HG03097 (cell line): ENCODE measurements at regions not wholly inside any gene's neighbourhood (a gene's known extent, or its start where the extent isn't known, plus 50 kb on each side); places are given as distances from the start of the nearest gene placed in this dataset.
A peak's percentile ranks its signal among the peaks of the same experiment; 100 is the strongest.

Experiments
- ATAC-seq: cut with Tn5 transposase; IDR thresholded peaks from one replicate; pipeline ENCODE4 v1.9.1; 2021; ENCODE audit not compliant: unreplicated experiment, low FRiP score

GRCh38 chr6:83792846-83793245, 60.3 kb upstream of the RIPPLY2 start:
- no peak for ATAC-seq

DNA sequence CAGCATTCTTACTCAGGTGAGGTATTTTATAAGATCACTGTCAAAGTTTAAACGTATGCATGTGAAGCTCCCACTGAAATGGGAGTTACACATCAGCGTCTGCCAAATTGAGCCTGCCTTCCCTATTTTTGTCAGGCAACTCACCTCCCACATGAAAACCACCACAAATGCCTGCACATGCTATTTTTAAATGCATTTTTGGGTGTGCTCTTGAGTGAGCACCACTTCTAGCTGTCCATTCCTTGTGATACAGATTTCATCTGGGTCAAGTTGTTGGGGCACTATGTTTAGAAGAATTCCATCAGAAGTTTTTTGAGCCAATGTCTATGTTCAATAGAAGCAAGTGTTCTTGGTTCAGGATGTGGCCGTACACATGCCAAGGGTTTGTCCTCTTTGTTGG, 71.7 kb upstream of the RIPPLY2 start:
- no peak for ATAC-seq

DNA sequence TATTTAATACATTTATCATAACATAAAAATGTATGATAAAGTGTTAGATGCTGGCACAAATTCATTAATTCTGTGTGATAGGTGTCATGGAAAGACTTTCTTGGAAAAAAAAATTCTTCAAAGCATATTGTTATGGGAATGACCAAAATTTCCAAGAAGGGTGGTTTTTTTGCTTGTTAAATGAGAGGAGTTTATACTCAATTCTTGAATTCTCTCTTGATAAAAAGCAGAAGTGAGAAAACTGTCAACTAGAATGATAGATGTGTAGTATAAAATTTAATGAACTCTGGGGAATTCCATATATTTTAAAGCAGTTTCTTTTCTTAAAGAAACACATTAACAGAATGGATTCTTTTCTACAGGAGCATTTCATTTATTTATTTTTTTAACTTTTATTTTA, 62.0 kb upstream of the SNAP91 start:
- ATAC-seq, result peak; percentile 64

GRCh38 chr6:83769413-83769812, 60.5 kb upstream of the SNAP91 start:
- ATAC-seq, result no peak

- no peak for ATAC-seq
These were observed 58.1 kb upstream of the SNAP91 start for GRCh38 chr6:83767033-83767432.
